ENCODE measurements at regions not wholly inside any gene's neighbourhood (a gene's known extent, or its start where the extent isn't known, plus 50 kb on each side); places are given as distances from the start of the nearest gene placed in this dataset.

DNA sequence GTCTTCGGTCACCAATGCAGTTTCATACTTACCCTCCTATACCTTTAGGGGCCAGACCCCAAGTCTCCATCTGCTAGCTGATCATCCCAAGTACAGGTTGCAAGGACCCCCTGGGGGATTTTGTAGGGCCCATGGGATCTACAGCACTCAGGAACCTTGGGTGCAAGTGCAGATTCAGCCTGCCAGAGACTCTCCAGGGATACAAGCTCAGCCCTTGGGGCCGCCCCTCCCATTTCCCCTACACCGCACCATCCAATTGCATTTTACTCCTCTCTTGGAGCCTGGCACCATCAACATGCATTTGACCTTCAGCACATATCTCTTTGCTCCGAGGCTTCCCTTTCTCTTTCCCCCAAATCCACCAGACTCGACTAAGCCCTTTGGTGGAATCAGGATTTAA lies 154.7 kb upstream of the ZNF536 start:
- no peak for DNase-seq (ENCODE audit: low spot score)

DNA sequence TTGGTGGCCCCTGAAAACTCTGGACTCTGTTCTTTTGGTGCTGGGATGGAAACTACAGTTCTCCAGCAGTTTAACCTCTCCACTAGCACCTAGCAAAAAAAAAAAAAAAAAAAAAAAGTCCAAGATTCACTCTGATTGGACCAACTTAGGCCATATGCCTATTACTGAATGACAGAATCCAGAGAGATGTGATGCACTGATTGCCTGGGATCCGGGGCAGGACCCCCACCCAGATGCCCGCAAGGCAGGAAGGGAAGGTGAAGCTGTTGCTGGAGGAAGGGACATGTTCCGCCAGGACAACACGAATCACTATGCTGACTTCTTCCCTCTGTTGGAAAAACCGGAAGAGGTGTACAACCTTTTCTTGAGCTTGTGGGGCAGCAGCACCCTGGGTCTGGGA lies 152.5 kb upstream of the ZNF536 start:
- DNase-seq (ENCODE audit: low spot score): no peak

DNA sequence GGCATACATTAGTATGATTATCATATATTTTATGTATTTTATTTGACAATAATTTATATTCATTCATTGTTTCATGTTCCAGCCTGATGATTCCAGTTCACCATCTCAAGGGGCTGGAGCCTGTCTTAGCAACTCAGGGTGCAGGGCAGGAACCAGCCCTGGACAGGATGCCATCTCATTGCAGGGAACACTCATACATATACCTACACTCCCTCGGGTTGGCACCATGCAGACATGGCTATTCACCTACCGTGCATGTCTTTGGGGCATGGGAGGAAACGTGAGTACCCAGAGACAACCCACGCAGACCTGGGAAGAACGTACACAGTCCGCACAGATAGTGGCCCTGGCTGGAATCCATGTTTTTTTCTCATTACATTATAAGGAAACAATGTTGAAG lies 151.0 kb upstream of the ZNF536 start:
- DNase-seq (ENCODE audit: low spot score): no peak

DNA sequence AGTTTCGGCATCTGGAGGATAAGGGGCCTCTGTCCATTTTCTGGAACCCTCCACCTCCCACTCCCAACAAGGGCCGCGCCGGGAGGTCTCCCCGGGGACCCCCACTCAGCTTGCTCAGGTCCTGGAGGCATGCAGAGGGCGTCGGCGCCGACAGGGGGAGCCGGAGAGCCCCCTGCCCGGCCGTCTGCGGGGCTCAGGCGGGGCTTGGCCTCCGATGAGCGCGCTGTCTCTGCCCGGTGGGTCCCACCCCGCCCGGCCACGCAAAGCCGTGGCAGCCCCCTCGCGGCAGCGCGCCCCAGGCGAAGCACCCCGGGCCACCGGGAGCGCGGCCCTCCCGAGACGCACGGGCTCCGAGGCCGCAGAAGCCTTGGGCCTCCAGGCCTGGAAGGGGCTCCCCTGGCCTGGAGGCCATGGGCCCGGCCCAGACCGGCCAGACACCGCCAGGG lies 149.7 kb upstream of the ZNF536 start:
- peak; percentile 82 for DNase-seq (ENCODE audit: low spot score)

DNA sequence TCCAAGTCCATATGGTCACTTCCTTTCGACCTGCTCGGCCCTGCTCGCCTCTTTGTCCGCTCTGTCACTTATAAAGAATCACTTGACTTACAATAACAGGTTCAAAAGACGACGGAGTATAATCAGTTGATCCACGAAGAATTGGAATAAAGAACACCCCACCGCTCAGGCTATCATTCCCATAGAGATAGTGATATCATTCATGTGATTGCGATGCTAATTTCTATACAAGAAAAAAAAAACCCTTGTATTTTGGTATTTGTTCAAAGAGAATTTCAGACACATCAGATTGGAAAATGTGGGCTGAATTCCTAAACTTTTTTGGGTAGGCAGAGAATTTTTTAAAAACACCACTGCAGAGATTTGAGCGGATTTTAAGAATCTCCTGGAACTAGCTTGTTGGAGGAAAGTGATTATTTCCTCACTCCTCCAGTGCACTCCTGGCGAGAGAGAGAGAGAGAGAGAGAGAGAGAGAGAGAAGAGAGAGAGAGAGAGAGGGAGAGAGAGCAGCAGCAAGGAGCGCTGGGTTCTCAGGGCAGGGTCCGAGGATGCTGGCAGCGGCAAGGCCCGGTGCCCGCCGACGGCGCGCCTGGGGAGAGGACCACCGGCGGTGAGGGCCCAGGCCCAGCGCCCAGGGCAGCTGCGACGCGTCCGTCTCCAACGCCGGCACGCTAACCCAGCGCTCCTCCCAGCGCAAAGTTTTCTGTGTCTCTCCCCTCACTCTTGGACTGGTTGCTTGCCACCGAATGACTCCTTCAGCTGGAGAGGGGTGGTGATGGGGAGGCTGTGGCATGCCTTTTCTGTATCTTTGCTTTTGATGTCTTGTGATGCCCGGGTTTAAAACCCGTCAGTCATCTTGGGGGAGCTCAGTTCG lies 149.0 kb upstream of the ZNF536 start:
- DNase-seq (ENCODE audit: low spot score): no peak

DNA sequence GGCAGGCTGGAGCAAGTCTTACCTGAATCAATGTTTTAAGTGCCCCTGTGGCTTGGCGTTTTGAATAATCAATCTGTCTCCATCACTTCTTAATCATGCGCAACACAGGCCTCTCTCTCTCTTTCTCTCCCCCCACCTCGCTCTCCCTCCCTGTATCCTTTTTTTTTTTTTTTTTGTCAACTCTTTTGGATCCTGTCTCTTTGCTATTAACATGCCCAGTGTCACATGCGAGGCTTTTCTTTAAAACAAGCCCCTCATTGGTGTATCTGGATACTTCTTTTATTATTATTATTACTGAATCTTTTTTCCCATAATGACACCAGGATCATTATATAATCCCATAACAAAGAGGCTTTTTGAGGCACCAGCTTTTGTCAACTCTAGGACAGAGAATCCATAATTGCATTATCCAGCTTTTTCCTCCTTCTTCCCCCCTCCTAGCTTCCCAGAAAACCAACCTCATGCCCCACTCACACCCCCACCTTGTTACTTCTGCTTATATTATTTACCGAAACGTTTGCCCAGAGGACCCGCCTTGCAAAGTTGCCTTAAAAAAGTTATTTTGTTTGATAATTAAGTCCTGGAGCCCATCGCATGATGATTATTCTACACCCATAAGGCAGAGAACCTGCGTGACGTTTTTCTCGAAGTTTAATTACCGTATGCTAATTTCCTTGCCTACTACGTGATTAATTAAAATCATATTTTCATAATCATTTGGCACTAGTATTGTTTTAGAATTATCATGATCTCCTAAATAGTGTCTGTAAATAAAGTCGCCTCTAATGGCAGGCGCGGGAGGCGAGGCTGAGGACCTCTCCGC lies 148.1 kb upstream of the ZNF536 start:
- DNase-seq (ENCODE audit: low spot score): no peak

DNA sequence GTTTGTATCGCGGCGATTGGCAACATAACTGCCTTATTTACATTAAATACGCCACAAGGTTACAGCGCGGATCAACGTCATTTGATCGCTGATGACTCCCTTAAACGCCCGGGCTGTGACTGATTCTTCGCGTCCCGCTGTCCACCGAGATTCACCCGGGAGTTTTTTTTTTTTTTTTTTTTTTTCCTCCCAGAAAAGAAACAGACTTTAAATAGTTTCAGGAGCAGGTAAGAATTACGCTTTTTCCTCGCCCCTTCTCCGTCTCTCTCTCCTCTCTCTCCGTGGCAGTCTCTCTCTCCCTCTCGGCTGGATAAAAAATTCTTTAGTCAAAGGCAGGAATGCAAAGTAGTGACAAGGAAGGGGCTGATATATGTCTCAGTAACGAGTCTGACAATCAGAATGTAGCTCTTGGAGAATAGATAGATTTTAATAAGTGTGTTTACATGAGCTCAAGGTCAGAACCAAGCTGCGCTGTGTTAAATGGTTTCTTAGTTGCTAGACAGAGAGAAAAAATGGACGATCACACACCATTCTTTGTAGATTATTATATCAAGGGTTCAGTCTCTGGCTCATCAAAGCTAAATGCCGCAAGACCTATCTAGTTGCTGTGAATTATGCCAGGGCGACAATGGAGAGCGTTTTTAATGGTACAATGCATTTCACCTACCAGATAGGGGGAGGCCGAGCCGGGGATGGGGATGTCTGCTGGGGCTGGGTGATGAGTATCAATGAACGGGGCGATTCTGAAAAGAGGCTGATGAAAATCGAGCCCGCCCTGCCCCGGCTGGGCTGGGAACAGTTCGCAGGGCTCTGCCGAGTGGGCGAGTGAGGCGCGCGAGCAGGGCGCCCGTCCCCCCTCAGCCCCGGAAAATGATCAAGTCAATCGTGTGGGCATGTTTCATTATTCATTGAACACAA lies 147.2 kb upstream of the ZNF536 start:
- peak; percentile 60 for DNase-seq (ENCODE audit: low spot score)

DNA sequence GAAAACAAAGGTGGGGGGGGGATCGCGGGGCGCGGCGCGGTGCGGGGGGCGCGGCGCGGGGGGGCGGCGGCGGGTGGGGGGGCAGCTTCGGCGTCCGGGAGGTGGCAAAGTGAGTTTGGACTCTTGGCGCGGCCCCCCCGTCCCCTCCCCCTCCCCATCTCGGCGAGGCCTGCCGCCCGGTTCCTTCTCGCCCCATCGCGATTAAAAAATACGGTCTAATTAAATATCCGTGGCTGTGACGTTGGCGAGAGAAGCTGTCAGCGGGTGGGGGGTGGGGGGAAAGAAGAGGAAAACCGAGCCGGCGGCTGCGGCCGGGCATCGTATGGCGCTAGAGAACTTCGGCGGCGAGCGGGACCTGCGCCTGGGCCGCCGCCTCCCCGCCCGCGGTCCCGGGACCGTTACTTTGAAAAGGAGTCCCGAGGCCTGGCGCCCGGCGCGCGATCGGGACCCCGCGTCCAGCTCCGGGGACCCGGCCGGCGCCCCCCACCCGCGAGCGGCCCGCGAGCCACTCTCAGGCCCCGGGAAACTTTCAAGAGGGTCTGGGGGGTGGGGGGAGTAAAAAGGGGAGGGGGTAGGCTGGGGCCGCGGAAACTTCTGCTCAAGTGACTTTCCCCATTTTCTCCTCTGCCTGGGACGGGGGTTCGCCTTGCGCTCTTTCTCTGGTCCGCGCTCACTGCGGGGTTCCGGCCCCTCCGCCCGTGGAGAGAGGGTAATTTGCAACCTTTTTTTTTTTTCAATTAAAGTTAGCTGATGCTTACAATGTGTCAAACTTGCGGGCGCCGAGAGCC lies 146.3 kb upstream of the ZNF536 start:
- DNase-seq (ENCODE audit: low spot score): peak; percentile 55

DNA sequence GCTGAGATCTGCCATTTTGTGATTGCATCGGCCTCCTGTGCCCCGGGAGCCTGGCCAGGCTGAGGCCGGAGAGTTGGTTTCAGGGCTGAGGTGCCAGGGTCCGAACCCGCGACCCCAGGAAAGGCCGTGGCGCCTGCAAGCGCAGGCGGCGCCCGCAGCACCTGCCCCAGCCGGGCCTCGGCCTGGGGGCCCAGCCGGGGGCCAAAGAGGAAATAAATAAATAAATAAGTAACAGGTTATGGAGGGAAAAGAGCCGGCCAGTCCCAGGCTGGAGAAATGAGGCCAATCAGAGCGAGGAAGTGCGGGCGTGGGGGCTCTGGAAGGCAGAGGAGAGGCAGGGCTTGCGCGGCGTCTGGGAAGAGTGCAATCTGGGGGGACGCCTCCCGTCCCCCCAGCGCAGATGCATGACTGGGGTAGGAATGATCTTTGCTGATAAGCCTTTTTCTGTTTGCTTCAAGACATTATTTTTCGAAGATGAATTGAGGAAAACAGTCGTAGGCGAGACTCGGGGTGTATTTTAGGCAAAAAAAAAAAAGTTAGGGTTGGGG lies 145.6 kb upstream of the ZNF536 start:
- peak; percentile 58 for DNase-seq (ENCODE audit: low spot score)

DNA sequence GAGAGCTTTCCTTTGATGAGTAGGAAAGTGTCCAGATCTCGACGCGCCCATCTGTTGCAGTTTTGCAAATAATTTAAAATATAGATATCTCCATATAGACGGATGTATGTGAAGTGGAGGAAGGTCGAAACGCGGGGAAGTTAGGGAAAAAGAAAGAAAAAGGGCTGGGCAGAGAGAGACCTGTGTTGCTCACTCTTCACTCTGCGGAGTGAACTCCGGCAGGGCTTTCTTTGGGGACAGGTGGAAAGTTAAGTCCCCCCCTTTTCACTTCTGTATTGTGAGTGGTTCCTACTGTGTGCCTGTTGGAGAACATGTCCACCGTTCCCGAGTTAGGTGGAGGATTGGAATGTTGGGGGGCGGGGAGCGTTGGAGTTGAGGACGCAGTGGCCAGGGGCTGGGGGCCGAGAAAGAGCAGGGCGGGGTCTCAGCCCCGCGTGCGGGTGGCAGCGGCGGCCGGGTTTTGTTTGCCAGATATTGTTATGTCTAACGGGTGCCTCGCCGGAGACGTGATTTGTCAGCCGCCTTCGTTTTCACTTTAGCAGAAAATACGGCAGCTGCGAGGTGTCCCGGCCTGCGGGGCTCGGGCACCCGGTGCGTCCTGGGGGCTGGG lies 145.1 kb upstream of the ZNF536 start:
- no peak for DNase-seq (ENCODE audit: low spot score)

DNA sequence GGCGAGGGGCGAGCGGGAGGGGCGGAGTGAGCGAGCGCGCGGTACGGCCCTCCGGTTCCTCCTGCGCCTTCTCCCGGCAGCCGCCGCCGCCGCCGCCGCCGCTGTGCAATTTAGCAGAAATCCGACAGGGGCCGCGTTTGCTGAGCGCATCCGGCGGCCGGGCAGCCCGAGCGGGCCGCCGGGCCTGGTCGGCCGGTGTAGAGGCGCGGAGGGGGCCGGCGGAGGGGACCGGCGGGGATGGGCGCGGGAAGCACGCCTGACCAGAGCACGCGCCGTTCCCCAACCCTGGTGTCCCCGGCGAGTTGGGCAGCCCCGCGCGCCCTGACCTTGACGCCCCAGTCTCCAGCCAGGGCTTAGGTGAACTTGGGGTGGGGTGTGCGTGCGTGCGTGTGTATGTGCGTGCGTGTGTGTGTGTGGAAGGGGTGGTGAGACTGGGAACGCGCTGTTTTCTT lies 144.5 kb upstream of the ZNF536 start:
- DNase-seq (ENCODE audit: low spot score): peak; percentile 93

DNA sequence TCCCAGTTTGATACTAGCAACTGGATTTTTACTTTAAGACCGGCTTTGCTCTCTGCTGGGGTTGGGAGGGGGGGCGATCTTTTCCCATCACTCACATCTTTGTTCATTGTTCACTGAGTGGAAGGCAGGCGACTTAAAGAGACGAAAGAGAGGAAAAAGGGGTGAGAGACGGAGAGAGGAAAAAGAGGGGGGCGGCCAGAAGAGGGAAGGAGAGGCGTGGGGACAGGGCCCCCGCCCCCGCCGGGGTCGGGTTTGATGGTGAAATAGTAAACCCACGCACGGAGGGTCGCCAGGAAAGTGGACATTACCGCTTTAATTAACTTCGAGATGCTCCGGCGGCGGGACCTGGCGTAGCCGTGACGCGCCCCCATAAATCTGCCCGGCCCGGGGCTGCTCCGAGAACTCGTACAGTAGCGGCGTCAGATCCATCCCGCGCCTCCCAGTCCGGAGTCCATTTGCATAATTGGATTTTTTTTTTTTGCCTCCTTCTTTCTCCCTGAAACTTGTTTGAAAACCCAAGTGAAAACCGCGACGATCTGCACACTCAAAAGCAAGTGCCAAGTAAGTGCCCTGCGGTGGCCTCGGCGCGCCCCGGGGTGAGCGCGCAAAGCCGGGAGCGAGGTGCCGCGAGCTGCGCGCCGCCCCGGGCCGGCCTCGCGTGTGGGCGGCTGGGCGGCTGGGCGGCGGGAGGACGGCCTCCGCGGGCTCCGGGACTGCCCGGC lies 143.9 kb upstream of the ZNF536 start:
- peak; percentile 75 for DNase-seq (ENCODE audit: low spot score)

DNA sequence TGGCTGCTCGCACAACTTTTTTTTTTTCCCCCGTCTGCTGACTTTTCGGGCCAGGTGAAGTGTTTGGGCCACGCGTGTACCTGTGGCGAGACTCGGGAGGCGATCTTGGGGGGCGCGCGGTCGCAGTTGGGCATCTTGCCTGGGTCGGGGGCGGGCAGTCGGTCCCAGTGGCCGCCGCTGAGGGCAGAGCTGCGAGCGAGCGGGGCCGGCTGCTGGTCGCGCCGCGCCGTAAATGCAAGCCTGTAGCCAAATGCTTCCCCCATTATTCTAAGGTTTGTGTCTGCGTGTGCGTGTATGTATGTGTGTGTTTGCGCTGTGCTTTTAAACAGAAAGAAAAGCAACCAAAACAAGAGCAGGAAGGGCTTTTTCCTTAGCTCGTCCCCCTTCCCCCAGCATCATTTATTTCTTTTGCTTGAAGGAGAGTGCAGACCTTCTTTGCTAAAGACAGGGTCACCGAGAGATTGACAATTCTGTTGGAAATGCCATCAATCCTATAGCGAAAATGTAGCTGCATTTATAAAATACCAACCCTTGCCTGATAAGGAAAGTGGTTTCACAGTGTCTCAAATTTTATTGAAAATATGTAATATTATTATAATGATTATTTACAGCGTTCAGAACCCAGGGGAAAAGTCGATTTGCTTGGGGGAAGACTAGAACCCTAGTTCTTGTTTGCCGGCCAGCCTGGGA lies 143.2 kb upstream of the ZNF536 start:
- peak; percentile 63 for DNase-seq (ENCODE audit: low spot score)

DNA sequence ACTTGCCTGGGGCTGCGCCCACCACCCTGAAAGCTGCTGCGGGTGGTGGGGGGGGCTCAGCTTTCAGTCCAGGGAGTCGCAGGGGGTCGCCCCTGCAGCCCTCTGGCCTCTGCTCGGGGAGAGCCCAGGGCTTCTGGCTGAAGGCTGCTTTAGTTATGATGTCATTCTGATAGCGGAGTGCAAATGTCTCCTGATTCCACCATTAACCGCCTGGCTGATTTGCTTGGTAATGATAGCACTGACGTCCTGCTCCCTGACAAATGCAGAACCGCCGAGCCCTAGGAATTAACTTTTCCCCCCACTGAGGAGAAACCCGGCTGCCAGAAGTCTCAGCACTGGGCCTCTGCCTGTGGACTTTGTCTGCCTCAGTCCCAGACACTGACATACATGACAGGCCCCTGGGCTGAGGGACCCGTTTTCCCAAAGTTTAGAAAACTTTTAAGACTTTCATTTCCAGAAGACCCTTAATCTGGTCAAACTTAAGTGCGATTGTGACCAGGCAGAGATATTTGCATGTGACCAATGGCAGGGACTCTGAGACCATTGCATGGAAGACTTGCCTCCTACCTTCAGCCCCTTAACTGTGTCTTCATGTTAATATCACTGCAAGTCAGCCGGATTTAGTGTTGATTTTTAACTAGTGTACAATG lies 142.5 kb upstream of the ZNF536 start:
- DNase-seq (ENCODE audit: low spot score): peak; percentile 29

DNA sequence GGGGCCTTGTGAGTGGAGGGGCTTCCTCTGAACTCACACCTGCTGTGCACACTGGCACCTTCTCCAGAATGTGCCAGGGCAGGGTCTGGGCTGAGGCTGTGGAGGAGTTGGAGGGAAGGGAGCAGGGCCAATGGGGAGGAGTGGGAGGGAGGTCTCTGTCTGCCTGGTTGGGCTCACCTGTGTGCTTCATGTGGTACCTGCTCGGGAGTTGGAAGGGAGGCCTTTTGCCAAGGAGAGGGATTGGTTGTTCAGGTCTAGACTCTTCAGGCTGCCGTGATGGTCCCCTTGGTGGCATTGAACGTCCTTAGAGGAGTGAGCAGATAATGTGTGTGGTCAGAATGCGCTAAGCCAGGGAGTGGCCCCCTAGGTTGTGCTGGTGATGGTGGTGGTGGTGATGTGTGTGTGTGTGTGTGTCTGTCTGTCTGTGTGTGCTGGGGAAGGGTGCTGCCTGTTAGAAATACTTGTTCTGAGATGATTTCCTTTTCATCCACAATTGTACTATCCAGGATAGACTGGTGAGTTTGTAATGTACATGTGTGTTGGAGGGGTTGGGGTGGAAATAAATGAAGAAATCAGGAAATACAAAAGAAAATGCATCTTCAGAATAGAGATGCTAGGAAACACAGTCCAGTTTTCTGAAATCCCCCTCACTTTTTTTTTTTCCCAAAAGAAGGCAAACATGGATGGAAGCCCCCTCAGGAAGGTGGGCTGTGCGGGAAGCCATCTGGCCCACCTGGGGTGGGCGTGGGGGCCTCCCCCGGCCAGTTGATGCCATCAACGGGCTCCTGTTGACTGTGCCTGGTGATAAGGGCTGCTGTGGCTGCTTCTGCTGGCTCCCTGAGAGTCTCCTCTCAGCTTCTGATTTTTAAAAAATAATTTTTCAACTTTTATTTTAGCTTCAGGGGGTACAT lies 140.5 kb upstream of the ZNF536 start:
- DNase-seq (ENCODE audit: low spot score): no peak

DNA sequence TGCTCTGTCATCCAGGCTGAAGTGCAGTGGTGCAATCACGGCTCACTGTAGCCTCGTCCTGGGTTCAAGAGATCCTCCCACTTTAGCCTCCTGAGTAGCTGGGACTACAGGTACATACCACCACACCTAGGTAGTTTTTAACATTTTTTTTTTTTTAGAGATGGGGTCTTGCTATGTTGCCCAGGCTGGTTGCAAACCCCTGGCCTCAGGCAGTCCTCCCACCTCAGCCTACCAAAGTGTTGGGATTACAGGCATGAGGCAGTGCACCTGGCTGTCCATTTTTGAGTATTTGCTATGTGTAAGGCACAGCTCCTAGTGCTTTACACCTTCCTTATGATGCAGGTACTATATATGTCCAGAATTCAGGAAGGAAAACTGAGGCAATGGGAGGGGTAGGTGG lies 138.8 kb upstream of the ZNF536 start:
- DNase-seq (ENCODE audit: low spot score): no peak

DNA sequence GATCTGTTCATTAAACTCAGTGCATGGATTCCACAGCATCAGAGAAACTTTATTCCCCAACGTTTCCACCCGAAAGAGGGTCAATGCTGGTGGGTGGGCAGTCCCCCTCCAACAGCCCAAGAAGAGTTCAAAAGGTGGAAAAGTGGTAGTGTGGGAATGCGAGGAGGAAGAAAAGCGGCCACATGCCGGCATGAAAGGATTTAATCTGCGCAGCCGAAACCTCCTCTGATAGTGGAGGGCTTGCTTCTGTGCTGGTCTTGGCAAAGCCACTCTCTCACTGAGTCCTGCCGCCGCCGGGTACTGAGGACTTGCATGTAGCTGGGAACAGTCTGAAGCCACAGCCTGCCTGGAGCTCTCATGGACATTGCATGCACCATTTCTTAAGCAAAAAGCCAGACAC lies 136.2 kb upstream of the ZNF536 start:
- peak; percentile 57 for DNase-seq (ENCODE audit: low spot score)

DNA sequence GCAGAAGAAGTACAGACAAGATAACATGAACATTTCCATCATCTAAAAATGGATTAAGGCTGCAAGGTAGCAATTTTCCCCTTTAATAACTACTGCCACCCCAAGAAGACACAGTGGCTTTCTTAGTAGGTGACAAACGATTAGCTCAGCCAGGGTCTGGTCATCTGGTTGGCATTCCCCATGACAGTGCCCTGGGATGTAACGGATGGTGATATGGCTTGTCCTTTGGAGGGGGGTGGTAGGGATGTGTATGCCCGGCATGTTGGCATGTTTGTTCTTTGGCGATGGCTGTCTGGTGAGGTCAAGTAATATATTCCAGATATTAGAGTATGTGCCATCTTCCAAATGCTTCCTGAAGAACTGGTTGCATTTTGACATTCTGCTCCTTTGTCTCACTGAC lies 135.6 kb upstream of the ZNF536 start:
- DNase-seq (ENCODE audit: low spot score): peak; percentile 30
